Uterus (tissue), 3 donors: ENCODE measurements at regions not wholly inside any gene's neighbourhood (a gene's known extent, or its start where the extent isn't known, plus 50 kb on each side); places are given as distances from the start of the nearest gene placed in this dataset.

Source experiments
- DNase-seq, 2 donors: peaks; one replicate each; pipeline ENCODE4 v3.0.0-alpha.2; 2019 to 2020
- H3K27ac ChIP-seq, 2 donors: fragments of 200-600 bp; sonication (generic); 1 replicate in 1 of 2; 2 replicates in 1 of 2; pipeline ENCODE4 v1.5.1; 2016 to 2018
- H3K27me3 ChIP-seq, 2 donors: fragments of 200-600 bp; sonication (generic); one replicate each; pipeline ENCODE4 v1.5.1; 2018 to 2019; ENCODE audit warnings: control low read depth in 1 of 2
- H3K36me3 ChIP-seq, 2 donors: fragments of 200-600 bp; sonication (generic); one replicate each; pipeline ENCODE4 v1.5.1; 2019; ENCODE audit warnings: control low read depth in 1 of 2
- H3K4me1 ChIP-seq, 2 donors: fragments of 200-600 bp; sonication (generic); one replicate each; pipeline ENCODE4 v1.5.1; 2018 to 2019; ENCODE audit warnings: control low read depth in 1 of 2
- H3K4me3 ChIP-seq, 2 donors: fragments of 200-600 bp; sonication (generic); 1 replicate in 1 of 2; 2 replicates in 1 of 2; pipeline ENCODE4 v1.5.1; 2018 to 2019; ENCODE audit warnings: mild to moderate bottlenecking in 1 of 2
- H3K9me3 ChIP-seq, 2 donors: fragments of 200-600 bp; sonication (generic); one replicate each; pipeline ENCODE4 v1.5.1; 2019; ENCODE audit warnings: control low read depth in 1 of 2
- POLR2A ChIP-seq, 2 donors: fragments of 450-650 bp; IDR thresholded peaks; one replicate each; pipeline ENCODE4 v1.6.1; 2016; ENCODE audit warnings: antibody characterized with exemption in 2 of 2, mild to moderate bottlenecking in 1 of 2, moderate library complexity in 1 of 2
- intact Hi-C: fragments of 100-400 bp; cut with DNase I; formaldehyde crosslinking; loops from one replicate; pipeline ENCODE4 v1.15.1; 2023; ENCODE audit warnings: low total_unique reads
- TF ChIP-seq, protein P1 (sequence below), 4 experiments: fragments of 200-600 bp in 2 of 4; fragments of 450-650 bp in 2 of 4; sonication (generic) in 2 of 4; IDR thresholded peaks; one replicate each; pipeline ENCODE4 v1.5.1; 2016 to 2019; ENCODE audit warnings: antibody characterized with exemption in 4 of 4, mild to moderate bottlenecking in 2 of 4, moderate library complexity in 1 of 4
- donor health status: DM: yes; HTN: yes; CAD: no.

DNA sequence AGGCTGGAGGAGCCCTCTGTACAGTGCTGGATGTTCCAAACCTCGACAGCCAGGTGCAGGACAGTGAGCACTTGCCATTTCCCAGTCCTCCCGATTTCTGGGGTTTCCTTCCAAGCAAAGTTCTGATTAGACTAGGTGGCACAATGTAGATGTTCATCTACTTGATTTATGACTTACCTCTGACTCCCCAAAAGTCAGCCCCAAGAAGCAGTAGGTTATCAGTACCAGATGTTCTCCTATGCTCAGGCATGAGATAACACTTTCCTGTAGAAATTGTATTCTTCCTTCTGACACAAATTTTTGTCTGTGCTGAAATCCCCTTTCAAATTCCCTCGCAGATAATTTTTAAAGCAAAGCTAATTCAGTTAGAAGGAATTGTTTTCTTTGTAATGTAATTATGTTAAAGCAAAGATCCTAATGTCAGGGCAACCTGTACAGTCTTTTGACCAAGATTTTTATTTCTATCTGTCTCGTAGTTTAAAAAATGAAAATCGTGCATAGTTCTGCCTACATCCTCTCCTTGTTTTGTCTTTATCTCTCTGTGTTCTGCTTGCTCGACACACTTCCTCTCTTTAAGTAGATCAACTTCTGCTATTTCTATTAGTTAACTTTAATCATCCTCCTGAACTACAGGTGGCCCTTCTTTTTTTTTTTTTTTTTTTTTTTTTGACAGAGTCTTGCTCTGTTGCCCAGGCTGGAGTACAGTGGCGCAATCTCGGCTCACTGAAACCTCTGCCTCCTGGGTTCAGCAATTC lies 102.4 kb upstream of the PJA2 start:
- Histone ChIP-seq H3K27me3 (no peaks in the 10 kb centered on the region), H3K4me1 (no peaks in the 10 kb centered on the region), H3K9me3 (no peaks in the 10 kb centered on the region), H3K4me3 (no peak overlapping the region), H3K27ac (no peak overlapping the region), H3K36me3 (no peaks in the 10 kb centered on the region)
- intact Hi-C loops = no loop called here
- no peak for DNase-seq
- TF ChIP-seq, protein P1, sequence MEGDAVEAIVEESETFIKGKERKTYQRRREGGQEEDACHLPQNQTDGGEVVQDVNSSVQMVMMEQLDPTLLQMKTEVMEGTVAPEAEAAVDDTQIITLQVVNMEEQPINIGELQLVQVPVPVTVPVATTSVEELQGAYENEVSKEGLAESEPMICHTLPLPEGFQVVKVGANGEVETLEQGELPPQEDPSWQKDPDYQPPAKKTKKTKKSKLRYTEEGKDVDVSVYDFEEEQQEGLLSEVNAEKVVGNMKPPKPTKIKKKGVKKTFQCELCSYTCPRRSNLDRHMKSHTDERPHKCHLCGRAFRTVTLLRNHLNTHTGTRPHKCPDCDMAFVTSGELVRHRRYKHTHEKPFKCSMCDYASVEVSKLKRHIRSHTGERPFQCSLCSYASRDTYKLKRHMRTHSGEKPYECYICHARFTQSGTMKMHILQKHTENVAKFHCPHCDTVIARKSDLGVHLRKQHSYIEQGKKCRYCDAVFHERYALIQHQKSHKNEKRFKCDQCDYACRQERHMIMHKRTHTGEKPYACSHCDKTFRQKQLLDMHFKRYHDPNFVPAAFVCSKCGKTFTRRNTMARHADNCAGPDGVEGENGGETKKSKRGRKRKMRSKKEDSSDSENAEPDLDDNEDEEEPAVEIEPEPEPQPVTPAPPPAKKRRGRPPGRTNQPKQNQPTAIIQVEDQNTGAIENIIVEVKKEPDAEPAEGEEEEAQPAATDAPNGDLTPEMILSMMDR (IDR thresholded peaks at IDR 0.05) = no peak
- TF ChIP-seq POLR2A (IDR thresholded peaks at IDR 0.05) = no peak

DNA sequence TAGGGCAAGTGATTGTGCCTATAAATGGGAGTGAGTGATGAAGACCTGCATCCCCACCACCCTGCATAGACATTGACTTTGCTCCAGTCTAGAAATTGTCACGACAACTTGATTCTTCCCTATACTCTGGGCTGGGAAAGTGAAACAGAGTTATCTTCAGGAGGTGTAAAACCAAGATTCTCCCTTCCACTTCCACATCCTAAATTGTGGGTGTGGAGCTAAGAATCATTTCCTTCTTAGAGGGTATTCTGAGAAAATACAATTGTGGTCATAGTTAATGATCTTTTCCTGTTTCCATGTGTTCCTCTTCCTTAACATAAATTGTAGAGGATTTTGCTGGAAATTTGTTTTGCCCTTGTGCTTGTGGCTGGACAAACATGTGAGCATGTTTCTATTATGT lies 96.8 kb upstream of the PJA2 start:
- Histone ChIP-seq H3K4me3 (no peak overlapping the region), H3K9me3 (no peaks in the 10 kb centered on the region), H3K36me3 (no peaks in the 10 kb centered on the region), H3K27me3 (no peaks in the 10 kb centered on the region), H3K4me1 (no peaks in the 10 kb centered on the region), H3K27ac (no peak overlapping the region)
- no peak for DNase-seq
- TF ChIP-seq, protein P1 (IDR thresholded peaks at IDR 0.05) = no peak
- no peak for TF ChIP-seq POLR2A (IDR thresholded peaks at IDR 0.05)
- intact Hi-C loops = no loop called here

DNA sequence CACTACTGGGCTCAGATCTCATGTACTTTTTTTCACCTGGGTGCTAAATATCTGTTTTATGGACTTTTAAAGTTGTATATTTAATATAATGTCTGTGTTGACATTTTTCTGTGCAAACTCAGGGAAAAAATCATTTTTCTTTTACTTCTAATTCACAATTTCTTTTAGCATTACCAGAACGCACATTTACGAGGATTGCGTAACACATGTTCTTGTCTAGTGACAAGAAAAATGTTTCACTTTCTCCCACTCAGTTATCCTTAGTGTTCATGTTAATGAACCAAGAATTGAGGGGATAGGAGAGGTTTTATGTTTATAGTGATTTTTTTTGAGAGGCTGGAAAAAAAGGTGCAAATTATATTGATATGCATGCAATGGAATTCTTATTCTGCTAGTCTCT lies 86.3 kb upstream of the PJA2 start:
- TF ChIP-seq, protein P1 (IDR thresholded peaks at IDR 0.05) = no peak
- TF ChIP-seq POLR2A (IDR thresholded peaks at IDR 0.05) = no peak
- H3K4me1 ChIP-seq = no peaks in the 10 kb centered on the region
- H3K27me3 ChIP-seq = no peaks in the 10 kb centered on the region
- no peak for DNase-seq
- H3K9me3 ChIP-seq = no peaks in the 10 kb centered on the region
- no peak overlapping the region for H3K27ac ChIP-seq
- no peak overlapping the region for H3K4me3 ChIP-seq
- no peaks in the 10 kb centered on the region for H3K36me3 ChIP-seq
- intact Hi-C loops = no loop called here

DNA sequence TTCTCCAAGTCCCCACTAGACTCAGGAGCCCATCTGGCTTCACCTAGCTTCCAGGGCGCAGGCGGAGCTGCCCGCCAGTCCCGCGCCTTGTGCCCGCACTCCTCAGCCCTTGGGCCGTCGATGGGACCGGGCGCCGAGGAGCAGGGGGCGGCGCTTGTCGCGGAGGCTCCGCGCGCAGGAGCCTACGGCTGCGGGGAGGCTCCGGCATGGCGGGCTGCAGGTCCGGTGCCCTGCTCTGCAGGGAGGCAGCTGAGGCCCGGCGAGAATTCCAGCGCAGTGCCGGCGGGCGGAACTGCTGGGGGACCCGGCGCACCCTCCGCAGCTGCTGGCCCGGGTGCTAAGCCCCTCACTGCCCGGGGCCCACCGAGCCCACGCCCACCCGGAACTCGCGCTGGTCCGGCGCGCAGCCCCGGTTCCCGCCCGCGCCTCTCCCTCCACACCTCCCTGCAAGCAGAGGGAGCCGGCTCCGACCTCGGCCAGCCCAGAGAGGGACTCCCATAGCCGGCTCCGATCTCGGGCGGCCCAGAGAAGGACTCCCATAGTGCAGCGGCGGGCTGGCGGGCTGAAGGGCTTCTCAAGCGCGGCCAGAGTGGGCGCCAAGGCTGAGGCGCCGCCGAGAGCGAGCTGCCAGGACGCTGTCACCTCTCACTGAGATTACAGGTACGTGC lies 78.1 kb upstream of the PJA2 start:
- Histone ChIP-seq H3K4me1 (no peaks in the 10 kb centered on the region), H3K36me3 (no peaks in the 10 kb centered on the region), H3K4me3 (no peak overlapping the region), H3K27me3 (no peaks in the 10 kb centered on the region), H3K27ac (no peak overlapping the region), H3K9me3 (no peaks in the 10 kb centered on the region)
- DNase-seq = no peak
- intact Hi-C loops = no loop called here
- no peak for TF ChIP-seq POLR2A (IDR thresholded peaks at IDR 0.05)
- TF ChIP-seq, protein P1 (IDR thresholded peaks at IDR 0.05) = no peak

GRCh38 chr5:109486200-109486804 lies 76.5 kb upstream of the PJA2 start:
- H3K36me3 ChIP-seq = no peaks in the 10 kb centered on the region
- no peak overlapping the region for H3K27ac ChIP-seq
- TF ChIP-seq POLR2A (IDR thresholded peaks at IDR 0.05) = no peak
- TF ChIP-seq, protein P1 (IDR thresholded peaks at IDR 0.05) = no peak
- no peaks in the 10 kb centered on the region for H3K27me3 ChIP-seq
- no peak overlapping the region for H3K4me3 ChIP-seq
- intact Hi-C loops = no loop called here
- H3K9me3 ChIP-seq = no peaks in the 10 kb centered on the region
- no peaks in the 10 kb centered on the region for H3K4me1 ChIP-seq
- DNase-seq = no peak
